HG03060 (cell line): ENCODE measurements at regions not wholly inside any gene's neighbourhood (a gene's known extent, or its start where the extent isn't known, plus 50 kb on each side); places are given as distances from the start of the nearest gene placed in this dataset.

Source experiments
- ATAC-seq: cut with Tn5 transposase; IDR thresholded peaks from one replicate; pipeline ENCODE4 v1.9.1; 2021; ENCODE audit warnings: low read depth, moderate number of reproducible peaks; ENCODE audit not compliant: unreplicated experiment

DNA sequence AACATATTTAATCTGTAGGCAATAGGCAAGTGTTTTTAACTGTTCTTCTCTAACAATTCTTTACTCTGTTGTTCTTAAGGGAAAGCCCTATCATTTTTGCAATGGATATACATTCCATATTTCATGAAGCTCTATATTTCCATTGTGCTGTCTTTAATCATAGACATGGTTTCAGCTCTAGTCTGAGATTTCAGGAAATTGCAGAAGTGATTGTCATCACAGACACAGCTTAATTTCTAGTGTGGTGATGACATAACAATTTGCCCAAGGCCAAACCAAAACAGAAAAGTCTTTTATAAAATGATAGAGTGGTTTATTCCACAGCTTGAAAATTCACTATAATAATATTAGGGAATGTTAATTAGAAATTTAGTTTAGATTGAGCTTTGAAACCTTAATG is 494.1 kb upstream of the SEMA3A start:
- ATAC-seq, result no peak

DNA sequence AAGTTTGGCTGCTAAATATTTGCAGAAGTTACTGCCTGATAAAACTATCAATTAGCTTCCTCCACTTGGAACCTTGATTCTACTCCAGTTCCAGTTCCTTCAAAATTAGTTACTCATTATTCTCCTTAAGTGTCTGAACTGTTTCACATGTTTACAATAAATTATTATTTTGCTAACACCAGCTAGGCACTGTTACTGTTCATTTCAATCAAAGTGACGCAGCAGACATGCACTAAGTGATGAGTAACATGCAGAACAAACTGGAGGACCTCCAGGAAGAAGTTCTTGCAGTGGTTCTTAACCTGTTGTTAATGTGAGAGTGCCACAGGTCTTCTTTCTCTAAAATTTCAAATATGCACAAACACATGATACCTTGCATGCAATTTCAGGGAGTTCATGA is 491.8 kb upstream of the SEMA3A start:
- no peak for ATAC-seq

DNA sequence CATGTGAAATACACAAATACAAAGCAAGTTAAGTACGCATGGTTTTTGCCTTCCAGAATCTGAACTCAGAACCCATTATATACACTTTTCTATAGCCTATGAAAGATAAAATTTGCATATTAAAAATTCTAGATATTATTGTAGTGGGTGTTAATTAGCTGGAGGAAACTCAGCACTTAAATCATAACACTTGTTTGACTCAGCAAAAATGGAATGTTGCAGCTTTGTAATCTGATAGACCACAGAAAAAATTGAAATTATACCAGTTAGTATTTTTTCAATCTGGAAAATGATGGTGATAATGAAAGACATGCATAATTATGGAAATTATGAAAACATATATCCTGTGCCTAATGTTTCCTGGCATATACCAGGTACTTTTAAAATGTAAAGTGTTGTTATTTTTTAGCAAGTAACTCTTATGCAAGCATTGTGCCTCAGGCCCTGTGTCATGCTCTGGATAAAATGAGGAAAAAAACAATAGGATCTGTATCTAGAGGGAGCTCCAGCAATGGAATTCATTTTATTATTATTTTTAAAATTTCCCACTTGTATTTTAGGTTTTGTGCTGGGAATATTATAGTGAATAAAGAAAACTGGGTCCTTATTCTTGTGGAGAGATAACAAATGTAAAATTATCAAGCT is 490.4 kb upstream of the SEMA3A start:
- ATAC-seq, result no peak

DNA sequence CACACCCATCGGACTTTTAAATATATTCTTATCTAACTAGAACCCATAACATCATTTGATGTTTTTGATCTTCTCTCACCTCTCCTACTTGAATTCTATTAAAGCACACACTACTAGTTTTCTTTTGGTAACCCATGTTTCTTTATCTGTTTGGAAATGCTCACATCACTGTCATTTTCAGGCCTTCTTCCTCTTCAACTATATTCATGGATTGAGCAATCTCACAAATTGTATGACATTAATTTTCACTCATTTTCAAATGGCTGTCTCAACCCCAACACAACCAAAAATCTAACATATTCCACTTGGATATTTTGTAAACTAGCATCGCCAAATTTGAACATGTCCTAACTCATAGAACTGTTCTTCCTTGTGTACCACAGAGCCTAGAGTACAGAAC is 488.0 kb upstream of the SEMA3A start:
- no peak for ATAC-seq

DNA sequence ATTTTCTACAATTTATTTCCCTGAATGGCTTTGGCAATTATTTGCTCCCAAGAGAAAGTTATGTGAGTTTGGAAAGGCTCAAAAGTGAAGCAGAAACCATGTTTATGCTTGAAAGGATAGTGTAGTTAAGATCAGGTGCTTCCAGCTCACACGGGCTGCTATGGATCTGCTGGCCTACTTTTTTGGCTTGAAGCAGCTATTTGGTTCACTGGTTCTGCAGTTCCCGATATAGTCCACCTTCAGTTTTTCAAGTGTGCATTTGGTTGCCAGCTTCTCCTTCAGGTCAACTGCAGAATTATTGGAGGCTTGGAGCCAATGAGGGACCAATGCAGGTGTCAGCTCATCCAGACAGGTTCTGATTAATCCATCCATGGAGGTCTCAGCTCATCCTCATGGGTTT is 484.3 kb upstream of the SEMA3A start:
- ATAC-seq, result no peak

DNA sequence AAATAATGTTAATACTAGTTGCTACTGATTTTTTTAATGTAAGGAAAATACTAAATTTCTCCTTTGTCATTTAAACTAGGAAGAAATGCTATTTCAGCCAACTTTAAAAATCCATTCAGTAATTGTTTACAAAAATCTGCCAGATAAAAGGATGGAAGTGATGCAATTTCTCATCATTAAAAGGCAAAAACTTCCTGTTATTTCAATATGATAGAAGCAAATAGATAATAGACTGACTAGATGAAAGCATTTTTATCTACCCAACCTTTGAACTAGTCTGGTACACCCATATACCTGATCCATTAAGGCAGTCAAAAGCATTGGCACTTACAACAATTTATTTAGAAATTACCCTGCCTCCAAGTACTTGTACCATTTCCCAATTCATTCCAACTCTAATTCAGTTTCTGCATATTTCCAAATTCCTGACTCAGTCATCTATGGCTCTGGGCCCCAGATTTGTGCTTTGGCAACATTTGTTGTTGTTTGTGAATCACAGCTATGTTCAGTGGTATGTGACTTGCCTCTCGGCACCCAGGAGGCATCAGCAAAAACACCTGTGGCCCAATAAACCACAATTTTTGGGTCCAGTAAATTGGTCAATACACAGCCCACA is 482.6 kb upstream of the SEMA3A start:
- no peak for ATAC-seq

DNA sequence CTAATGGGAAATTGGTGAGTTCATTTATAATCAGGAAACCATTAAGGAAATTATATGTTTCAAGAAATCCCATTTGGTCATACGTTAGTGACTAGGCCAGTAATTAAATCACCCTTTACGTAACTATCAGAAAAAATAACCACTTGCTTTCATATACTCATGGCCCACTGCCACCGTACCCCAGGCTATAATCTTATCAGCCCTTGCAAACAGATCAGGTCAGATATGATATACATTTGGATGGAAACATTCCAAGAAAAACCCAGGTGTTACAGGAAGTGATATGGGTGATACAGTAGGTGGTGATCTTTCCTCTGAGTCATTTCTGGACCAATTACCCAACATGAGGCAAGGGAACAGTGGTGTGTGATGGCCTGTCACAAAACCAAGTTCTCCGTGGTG is 481.0 kb upstream of the SEMA3A start:
- no peak for ATAC-seq

DNA sequence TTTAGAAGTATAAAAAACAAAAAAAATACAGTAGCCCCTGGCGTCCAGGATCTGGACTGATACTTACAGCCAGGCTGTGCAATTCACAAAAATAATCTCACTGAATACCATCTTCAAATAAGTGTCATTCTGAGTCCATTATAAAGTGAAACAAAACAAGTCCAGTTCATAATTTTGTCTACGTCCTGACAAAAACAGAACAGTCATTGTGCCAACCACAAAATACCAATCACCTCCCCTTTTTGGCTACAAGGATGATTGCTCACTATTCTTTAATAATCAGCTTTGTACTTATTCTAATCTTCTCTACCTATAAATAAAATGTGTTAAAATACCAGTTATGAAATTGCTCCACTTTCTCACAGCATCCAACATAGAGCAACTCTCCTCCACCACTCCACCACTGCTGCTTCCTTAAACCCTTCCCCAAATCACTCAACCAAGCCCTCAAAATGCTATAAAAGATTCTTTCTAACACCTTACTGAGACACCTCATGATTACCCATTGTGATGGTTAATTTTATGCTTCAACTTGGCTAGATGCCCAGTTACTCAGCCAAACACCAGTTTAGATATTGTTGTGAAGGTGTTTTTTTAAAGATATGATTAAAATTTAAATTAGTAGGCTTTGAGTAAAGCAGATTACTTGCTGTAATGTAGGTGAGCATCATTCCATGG is 479.8 kb upstream of the SEMA3A start:
- ATAC-seq, result no peak

DNA sequence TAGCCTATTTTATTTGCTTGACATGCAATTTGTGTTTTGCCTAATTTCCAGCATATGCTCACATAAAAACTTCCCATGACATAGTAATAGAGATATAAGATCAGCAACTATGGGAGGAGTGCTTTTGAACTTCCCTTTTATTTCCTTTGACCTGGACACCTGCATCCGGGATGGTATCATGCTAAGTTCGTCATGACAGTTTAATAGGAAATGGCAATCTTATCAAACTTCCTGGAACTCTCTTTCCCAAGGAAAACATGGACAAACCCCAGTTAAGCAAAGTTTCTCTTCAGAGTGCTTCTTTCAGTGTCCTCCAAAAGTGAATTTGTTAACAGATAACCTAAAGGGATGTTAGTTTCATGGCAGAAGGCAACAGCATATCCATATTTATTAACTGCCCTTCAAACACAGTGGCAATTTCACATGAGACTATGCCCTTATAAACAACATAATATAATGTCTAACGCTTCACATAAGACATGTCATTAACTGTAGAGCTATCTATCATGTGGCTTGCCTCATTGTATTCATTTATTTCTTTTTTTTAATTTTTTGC is 474.7 kb upstream of the SEMA3A start:
- ATAC-seq, result no peak

DNA sequence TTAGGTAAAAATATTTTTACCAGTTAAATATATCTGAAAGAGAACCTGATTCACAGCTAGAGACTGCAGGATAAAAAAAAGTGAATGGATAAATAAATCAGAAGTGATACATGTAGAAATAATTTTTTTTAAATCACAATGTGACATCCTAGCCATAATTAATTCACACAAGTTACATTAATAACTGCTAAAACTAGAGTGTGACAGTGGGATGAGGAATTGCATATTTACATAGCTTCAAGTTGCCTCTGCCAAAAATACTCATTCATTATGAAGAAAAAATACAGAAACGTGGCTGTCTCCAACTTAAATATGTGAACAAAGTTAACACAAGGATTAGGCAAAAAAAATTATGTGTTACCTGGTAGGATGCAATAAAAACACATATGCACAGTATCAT is 473.5 kb upstream of the SEMA3A start:
- no peak for ATAC-seq

DNA sequence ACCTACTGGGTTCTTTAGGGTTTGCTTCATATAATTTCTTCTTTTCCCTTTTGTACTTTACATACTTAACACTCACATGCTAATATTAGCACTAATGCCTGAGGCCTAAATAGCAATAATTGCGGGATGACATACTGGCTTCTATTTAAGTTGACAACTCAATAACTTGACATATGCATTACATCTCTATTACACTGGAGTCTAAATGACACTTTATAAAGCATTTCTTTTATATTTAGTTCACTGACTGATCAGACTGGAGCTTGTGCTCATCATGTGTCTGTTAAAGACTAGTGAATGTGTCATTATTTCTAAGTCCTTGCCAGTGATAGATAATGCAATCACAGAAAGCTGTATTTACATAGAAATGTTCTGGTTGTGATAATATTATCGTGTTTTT is 472.1 kb upstream of the SEMA3A start:
- ATAC-seq, result no peak

DNA sequence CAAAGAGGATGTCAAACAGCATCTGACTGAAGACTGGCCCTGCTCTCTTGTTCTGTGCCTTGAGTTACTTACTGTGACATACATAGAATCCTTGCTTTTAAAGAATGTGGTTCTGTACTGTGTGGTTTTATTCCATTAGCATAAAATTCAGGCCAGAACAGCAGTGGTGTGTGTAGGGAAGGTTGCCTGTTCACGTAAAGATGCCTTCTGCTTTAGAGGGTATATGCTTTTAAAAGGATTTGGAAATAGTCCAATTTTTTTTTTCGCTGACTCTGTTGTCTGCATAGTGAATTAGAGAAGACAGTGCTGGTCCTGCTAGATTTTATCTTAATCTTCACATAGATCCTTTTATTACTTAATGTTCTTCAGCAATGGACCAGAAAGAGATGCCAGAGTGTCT is 470.8 kb upstream of the SEMA3A start:
- no peak for ATAC-seq

DNA sequence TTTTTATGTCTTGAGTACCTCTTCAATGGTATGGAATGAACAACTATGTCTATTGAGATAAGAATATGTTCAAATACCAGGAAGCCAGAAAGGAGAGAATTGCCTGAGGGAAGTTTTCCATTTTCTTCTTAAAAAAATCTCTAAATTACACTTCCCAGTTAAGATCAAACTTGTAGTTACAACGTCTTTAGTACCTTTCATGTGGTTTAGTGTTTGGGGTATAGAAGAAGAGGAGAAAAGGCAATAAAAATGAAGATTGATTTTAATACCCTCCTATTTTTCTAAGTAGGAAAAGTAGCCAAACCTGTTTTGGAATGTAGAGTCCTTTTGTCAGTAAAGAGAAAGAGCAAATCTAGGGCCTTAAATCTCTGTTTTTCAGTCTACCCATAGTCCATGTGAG is 470.0 kb upstream of the SEMA3A start:
- no peak for ATAC-seq

DNA sequence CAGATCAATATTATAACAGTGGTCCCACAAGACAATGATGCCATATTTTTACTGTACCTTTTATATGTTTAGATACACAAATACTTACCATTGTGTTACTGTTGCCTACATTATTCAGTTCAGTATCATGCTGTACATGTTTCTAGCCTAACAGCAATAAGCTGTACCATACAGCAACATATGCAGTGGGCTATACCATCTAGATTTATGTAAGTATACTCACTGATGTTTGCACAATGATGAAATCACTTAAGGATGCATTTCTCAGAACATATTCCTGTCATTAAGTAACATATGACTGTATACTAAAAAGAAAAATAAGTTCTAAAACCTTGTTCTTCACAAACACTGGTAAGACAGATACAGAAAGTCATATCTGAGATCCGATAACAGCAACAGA is 468.6 kb upstream of the SEMA3A start:
- no peak for ATAC-seq

DNA sequence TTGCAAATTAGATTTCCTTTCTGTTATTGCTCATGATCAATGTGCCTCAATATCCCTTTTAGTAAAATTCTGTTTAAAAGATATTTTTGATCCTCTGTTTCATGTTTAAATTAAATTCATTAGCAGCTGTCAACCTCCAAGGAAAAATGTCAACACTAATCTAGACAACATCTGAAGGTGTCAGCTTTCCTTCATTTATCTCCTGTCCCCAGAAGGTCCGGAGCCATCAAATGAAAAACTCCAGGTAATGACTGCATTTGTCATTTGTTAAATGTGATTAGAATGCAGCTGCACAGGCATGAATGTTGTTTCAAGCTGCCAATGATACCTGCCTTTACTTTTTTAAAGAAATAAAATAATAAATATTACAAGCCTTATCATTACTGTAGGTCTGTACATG is 463.7 kb upstream of the SEMA3A start:
- ATAC-seq, result no peak

DNA sequence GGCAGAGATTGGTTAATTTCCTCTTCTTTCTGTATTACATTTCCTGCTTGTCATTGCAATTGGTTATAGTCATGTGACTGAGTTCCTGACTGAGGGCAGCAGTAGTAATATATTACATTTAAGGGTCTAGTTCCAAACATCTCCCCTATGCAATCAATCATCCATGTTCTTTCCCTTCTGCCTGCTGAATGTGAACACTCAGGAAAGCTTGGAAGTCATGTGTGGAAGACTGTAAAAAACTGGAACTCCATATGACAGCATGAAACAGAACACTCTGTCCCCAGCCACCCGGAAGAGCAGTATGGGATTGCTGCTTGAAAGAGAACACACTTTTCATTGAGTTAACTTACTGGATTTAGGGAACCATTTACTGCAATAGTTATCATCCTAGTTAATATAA is 459.7 kb upstream of the SEMA3A start:
- no peak for ATAC-seq

DNA sequence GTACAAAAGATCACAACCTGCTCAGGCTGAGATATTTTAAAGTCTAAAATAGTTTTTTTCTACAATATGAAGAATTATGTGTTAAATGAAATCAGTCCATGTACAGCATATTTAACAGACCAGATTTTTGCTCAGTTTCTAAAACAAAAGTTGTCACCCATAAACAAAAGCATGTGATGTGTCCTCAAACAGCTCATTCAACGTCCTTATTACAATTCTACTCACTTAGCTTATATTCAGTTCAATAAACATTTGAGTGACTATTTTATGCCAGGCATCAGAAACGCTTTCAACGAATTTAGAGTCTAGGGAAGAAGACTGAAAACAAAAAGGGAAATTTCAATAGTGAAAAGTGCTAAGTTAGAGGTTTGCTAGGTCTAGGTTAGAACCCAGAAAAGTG is 457.3 kb upstream of the SEMA3A start:
- ATAC-seq, result no peak

DNA sequence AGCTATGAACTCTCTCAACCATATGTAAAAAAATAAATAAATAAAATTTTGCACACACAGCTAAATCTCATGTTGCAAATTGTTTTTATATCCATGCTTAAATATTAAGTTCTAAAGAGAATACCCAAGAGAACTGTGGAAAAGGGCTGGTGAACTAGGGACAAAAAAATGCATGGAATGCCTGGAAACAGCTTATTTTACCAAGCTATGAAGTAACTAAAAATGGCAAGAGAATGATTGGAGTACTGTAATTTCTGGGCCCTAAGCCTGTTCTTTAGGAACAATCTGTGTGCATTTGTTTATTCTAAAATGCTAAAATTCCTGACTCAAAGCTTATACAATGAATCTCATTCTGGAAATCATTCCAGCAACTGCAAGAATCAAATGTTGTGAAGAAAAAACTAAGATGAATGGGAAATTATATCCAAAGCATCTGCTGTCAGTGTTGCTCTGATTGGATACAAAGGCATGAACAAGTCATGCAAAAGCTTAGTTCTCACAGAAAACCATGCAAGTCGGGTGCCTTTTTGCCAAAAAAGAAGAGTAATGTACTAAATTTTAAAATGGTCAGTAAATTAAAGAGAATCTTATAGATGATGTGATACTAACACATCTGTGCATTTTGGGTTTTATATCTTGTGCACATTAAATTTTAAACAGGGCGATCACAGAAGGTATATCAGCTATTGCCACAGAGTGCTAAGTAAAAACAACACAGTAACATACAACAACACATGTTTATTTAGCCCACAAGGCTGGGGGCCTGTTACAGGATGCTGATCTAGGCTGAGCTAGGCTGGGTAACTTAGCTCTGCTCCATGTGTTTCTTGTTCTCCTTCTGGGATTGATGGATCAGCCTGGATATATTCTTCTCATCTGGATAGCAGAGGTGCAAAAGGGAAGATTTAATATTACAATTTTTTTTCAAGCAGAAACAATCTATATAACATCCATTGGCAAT is 453.5 kb upstream of the SEMA3A start:
- ATAC-seq, result no peak

DNA sequence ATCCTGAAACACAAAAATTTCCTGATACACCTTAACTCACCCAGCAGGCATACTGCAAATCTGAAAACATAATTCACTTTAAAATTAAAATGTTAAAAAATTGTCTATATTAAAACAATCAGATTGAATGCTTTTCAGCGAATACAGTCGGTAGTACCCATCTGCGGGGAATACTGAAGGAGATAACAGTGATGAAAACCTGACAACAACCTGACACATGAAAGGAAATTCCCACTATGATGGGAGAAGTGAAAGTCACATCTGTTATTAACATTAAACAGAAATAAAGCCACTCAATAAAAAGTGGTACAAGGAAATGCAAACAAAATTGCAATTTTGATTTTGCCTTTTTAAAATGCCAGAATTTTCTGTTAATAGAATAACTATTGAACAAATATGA is 448.0 kb upstream of the SEMA3A start:
- ATAC-seq, result no peak

DNA sequence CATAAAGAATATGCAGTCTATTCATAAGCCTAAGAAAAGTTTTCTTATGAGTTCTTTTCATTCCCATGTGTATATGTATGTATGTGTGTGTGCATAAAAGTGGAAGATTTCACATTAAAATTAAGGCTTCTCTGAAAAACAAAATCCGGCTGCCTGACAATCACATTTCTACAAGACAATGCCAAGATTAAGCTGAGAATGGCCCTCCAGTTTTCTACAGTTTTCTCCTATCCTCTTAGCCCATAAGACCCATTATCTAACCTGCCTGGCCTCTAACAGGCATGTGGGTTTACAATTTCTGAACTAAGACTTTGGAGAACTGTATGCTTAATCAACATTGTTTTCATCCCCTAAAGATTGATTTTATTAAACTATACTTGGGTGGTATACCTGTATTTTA is 446.0 kb upstream of the SEMA3A start:
- no peak for ATAC-seq

DNA sequence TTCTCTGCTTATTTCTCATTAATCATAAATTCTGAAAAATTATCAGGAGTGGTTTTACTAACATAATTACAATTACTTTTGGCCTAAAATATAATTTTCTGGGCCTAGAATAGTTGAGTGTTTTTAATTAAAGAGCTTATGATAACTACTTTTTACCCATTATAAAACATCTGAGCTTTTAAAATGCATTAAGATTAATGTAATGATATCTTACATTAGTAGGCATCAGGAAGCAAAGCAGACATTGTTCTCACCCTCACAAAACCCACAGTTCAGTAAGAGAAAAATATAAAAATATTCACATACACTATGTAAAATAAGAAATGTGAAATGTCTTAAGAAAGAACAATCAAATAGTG is 443.7 kb upstream of the SEMA3A start:
- ATAC-seq, result no peak
